ENCODE measurements at regions not wholly inside any gene's neighbourhood (a gene's known extent, or its start where the extent isn't known, plus 50 kb on each side); places are given as distances from the start of the nearest gene placed in this dataset.

- intact Hi-C loops (cut with micrococcal nuclease; ENCODE audit: unreplicated experiment), result no loop called here
- BruUV-seq (replicated peaks), result no TSS peak
- no peak overlapping the region for H3K4me3 Mint-ChIP-seq (ENCODE audit: low read depth, unreplicated experiment)
- CTCF ChIA-PET, result no interaction called here
- H3K4me1 Mint-ChIP-seq (ENCODE audit: low read depth, unreplicated experiment), result peaks cover 7% of the 10 kb centered on the region
- no peaks in the 10 kb centered on the region for H3K9me3 Mint-ChIP-seq (ENCODE audit: low read depth, unreplicated experiment)
- no peak overlapping the region for H3K27ac Mint-ChIP-seq (ENCODE audit: unreplicated experiment)
- no peaks in the 10 kb centered on the region for H3K27me3 Mint-ChIP-seq (ENCODE audit: unreplicated experiment)
- DNase-seq, result no peak
- no peak for TF ChIP-seq CTCF (IDR thresholded peaks at IDR 0.05; ENCODE audit: unreplicated experiment)
- no peaks in the 10 kb centered on the region for H3K36me3 Mint-ChIP-seq (ENCODE audit: insufficient read depth, unreplicated experiment)
Measured at GRCh38 chr13:70889163-70889562, 780.9 kb upstream of the KLHL1 start.

- intact Hi-C loops (cut with micrococcal nuclease; ENCODE audit: unreplicated experiment), result no loop called here
- BruUV-seq (replicated peaks), result no TSS peak
Measured at GRCh38 chr13:70884196-70884595, 775.9 kb upstream of the KLHL1 start.

GRCh38 chr13:70874636-70875035, 766.4 kb upstream of the KLHL1 start:
- H3K27ac Mint-ChIP-seq (ENCODE audit: unreplicated experiment), result no peak overlapping the region
- H3K4me3 Mint-ChIP-seq (ENCODE audit: low read depth, unreplicated experiment), result no peak overlapping the region
- no peaks in the 10 kb centered on the region for H3K9me3 Mint-ChIP-seq (ENCODE audit: low read depth, unreplicated experiment)
- BruUV-seq (replicated peaks), result no TSS peak
- CTCF ChIA-PET, result no interaction called here
- no peaks in the 10 kb centered on the region for H3K36me3 Mint-ChIP-seq (ENCODE audit: insufficient read depth, unreplicated experiment)
- H3K27me3 Mint-ChIP-seq (ENCODE audit: unreplicated experiment), result no peaks in the 10 kb centered on the region
- no peak for TF ChIP-seq CTCF (IDR thresholded peaks at IDR 0.05; ENCODE audit: unreplicated experiment)
- intact Hi-C loops (cut with micrococcal nuclease; ENCODE audit: unreplicated experiment), result no loop called here
- no peaks in the 10 kb centered on the region for H3K4me1 Mint-ChIP-seq (ENCODE audit: low read depth, unreplicated experiment)
- no peak for DNase-seq

More at GRCh38 chr13:70884196-70884595, 775.9 kb upstream of the KLHL1 start:
- no peak for DNase-seq
- H3K9me3 Mint-ChIP-seq (ENCODE audit: low read depth, unreplicated experiment), result no peaks in the 10 kb centered on the region
- no peak for TF ChIP-seq CTCF (IDR thresholded peaks at IDR 0.05; ENCODE audit: unreplicated experiment)
- no peak overlapping the region for H3K27ac Mint-ChIP-seq (ENCODE audit: unreplicated experiment)
- H3K4me1 Mint-ChIP-seq (ENCODE audit: low read depth, unreplicated experiment), result peaks cover 6% of the 10 kb centered on the region
- no peak overlapping the region for H3K4me3 Mint-ChIP-seq (ENCODE audit: low read depth, unreplicated experiment)
- CTCF ChIA-PET, result no interaction called here
- no peaks in the 10 kb centered on the region for H3K27me3 Mint-ChIP-seq (ENCODE audit: unreplicated experiment)
- no peaks in the 10 kb centered on the region for H3K36me3 Mint-ChIP-seq (ENCODE audit: insufficient read depth, unreplicated experiment)

GRCh38 chr13:70864731-70865130, 756.5 kb upstream of the KLHL1 start:
- Mint-ChIP-seq H3K4me3 (ENCODE audit: low read depth, unreplicated experiment) (no peak overlapping the region), H3K27me3 (ENCODE audit: unreplicated experiment) (no peaks in the 10 kb centered on the region), H3K27ac (ENCODE audit: unreplicated experiment) (no peak overlapping the region), H3K4me1 (ENCODE audit: low read depth, unreplicated experiment) (no peaks in the 10 kb centered on the region), H3K36me3 (ENCODE audit: insufficient read depth, unreplicated experiment) (no peaks in the 10 kb centered on the region), H3K9me3 (ENCODE audit: low read depth, unreplicated experiment) (no peaks in the 10 kb centered on the region)
- intact Hi-C loops (cut with micrococcal nuclease; ENCODE audit: unreplicated experiment), result no loop called here
- CTCF ChIA-PET, result no interaction called here
- TF ChIP-seq CTCF (IDR thresholded peaks at IDR 0.05; ENCODE audit: unreplicated experiment), result no peak
- DNase-seq, result no peak
- BruUV-seq (replicated peaks), result no TSS peak

- CTCF ChIA-PET, result no interaction called here
- Mint-ChIP-seq H3K4me3 (ENCODE audit: low read depth, unreplicated experiment) (no peak overlapping the region), H3K36me3 (ENCODE audit: insufficient read depth, unreplicated experiment) (no peaks in the 10 kb centered on the region), H3K27me3 (ENCODE audit: unreplicated experiment) (no peaks in the 10 kb centered on the region), H3K27ac (ENCODE audit: unreplicated experiment) (no peak overlapping the region), H3K4me1 (ENCODE audit: low read depth, unreplicated experiment) (no peaks in the 10 kb centered on the region), H3K9me3 (ENCODE audit: low read depth, unreplicated experiment) (no peaks in the 10 kb centered on the region)
- no peak for TF ChIP-seq CTCF (IDR thresholded peaks at IDR 0.05; ENCODE audit: unreplicated experiment)
- peak; percentile 4 for DNase-seq
- intact Hi-C loops (cut with micrococcal nuclease; ENCODE audit: unreplicated experiment), result no loop called here
- no TSS peak for BruUV-seq (replicated peaks)
Measured at GRCh38 chr13:70856711-70857110, 748.5 kb upstream of the KLHL1 start.

All from Calu3 (cell line).